ENCODE measurements at regions not wholly inside any gene's neighbourhood (a gene's known extent, or its start where the extent isn't known, plus 50 kb on each side); places are given as distances from the start of the nearest gene placed in this dataset.

DNA sequence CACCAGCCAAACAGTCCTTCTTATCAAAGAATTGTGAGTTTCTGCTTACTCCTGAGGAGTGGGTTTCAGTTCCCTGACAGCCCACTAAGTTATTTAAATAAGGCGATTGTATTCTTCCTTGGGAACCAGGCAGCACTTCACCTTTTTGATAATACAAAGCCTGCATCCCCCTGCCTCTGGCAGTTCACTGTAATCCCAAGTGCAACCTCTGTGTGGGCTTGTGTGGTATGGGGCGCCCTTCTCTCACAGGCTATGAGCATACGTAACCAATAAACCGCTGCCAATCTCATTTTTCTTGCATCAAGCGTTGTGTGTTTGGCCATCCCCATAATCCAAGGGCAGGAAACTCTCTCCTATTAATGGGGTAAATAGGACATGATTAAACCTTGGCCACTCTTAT, 1025.6 kb downstream of the NSUN3 start:
- H3K4me3 Mint-ChIP-seq (ENCODE audit: unreplicated experiment), result no peak overlapping the region
- no peaks in the 10 kb centered on the region for H3K27me3 Mint-ChIP-seq (ENCODE audit: low read depth)
- H3K27ac Mint-ChIP-seq (ENCODE audit: unreplicated experiment), result no peak overlapping the region
- H3K36me3 Mint-ChIP-seq (ENCODE audit: low read depth), result no peaks in the 10 kb centered on the region
- peaks cover 5% of the 10 kb centered on the region for H3K9me3 Mint-ChIP-seq (ENCODE audit: low read depth)
- no peaks in the 10 kb centered on the region for H3K4me1 Mint-ChIP-seq (ENCODE audit: low read depth)
- TF ChIP-seq, protein P1, sequence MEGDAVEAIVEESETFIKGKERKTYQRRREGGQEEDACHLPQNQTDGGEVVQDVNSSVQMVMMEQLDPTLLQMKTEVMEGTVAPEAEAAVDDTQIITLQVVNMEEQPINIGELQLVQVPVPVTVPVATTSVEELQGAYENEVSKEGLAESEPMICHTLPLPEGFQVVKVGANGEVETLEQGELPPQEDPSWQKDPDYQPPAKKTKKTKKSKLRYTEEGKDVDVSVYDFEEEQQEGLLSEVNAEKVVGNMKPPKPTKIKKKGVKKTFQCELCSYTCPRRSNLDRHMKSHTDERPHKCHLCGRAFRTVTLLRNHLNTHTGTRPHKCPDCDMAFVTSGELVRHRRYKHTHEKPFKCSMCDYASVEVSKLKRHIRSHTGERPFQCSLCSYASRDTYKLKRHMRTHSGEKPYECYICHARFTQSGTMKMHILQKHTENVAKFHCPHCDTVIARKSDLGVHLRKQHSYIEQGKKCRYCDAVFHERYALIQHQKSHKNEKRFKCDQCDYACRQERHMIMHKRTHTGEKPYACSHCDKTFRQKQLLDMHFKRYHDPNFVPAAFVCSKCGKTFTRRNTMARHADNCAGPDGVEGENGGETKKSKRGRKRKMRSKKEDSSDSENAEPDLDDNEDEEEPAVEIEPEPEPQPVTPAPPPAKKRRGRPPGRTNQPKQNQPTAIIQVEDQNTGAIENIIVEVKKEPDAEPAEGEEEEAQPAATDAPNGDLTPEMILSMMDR (IDR thresholded peaks at IDR 0.05), result no peak
- DNase-seq (ENCODE audit: low spot score), result no peak

DNA sequence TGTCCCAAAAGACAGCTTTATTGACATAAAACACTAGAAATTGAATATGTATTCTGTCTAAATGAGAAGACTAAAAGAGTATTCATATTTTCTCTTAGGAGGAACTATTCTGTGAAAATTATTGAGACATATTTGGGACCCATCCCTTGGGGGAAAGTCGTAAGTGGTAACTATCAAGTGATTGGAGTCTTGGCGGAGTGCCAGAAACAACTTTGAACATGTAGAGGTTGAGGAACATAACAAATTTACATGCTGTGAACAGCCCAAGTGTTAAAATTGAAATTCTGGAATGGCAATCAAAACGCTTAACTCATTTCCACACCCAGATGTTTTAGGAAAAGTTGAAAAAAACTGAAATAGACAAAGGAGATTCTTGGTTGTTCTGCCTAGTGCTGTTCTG, 1034.6 kb downstream of the NSUN3 start:
- peaks cover 3% of the 10 kb centered on the region for H3K4me1 Mint-ChIP-seq (ENCODE audit: low read depth)
- no peaks in the 10 kb centered on the region for H3K27me3 Mint-ChIP-seq (ENCODE audit: low read depth)
- peaks cover 14% of the 10 kb centered on the region for H3K9me3 Mint-ChIP-seq (ENCODE audit: low read depth)
- H3K4me3 Mint-ChIP-seq (ENCODE audit: unreplicated experiment), result no peak overlapping the region
- no peaks in the 10 kb centered on the region for H3K36me3 Mint-ChIP-seq (ENCODE audit: low read depth)
- no peak overlapping the region for H3K27ac Mint-ChIP-seq (ENCODE audit: unreplicated experiment)
- TF ChIP-seq, protein P1 (IDR thresholded peaks at IDR 0.05), result no peak
- no peak for DNase-seq (ENCODE audit: low spot score)

DNA sequence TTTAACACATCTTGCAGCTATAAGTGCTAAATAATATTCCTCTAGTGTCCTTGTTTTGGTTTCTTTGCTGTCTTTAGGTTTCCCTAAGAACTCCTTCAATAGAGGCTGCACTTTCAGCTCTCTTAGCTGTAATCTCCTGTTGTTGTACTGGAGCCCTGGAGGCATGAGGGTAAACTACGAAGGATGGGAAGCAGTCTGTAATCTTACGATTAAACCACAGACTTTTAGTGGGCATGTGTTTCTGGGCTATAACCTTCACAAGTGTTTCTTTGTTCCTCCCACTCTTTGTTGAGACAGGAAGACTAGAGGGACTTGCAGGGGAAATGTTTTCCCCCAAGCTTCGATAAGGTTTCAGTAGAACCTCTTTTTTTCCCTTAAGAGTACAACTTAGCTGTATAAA, 1058.1 kb downstream of the NSUN3 start:
- Mint-ChIP-seq H3K27me3 (ENCODE audit: low read depth) (no peaks in the 10 kb centered on the region), H3K27ac (ENCODE audit: unreplicated experiment) (no peak overlapping the region), H3K36me3 (ENCODE audit: low read depth) (no peaks in the 10 kb centered on the region), H3K4me3 (ENCODE audit: unreplicated experiment) (no peak overlapping the region), H3K9me3 (ENCODE audit: low read depth) (peaks cover 18% of the 10 kb centered on the region), H3K4me1 (ENCODE audit: low read depth) (no peaks in the 10 kb centered on the region)
- TF ChIP-seq, protein P1 (IDR thresholded peaks at IDR 0.05), result no peak
- DNase-seq (ENCODE audit: low spot score), result no peak

DNA sequence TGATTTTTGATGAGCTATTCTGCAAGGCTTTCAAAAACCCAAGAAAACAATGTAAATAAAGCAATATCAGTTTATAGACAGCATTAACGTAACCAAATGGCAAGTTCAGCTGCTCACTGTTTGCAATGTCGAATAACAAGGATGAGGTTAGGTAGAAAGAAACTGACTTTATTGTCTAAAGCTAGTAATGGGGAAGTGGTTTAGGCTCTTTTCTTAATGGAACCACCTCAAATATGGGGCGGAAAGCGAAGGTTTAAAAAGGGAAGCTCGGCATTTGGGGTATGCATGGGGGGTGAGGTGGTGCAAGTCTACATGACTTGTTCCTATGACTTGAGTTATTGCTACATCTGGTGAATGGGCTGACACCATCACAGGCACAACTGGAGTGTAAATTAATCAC, 1060.2 kb downstream of the NSUN3 start:
- DNase-seq (ENCODE audit: low spot score), result no peak
- Mint-ChIP-seq H3K4me3 (ENCODE audit: unreplicated experiment) (no peak overlapping the region), H3K27me3 (ENCODE audit: low read depth) (no peaks in the 10 kb centered on the region), H3K27ac (ENCODE audit: unreplicated experiment) (no peak overlapping the region), H3K36me3 (ENCODE audit: low read depth) (no peaks in the 10 kb centered on the region), H3K4me1 (ENCODE audit: low read depth) (no peaks in the 10 kb centered on the region), H3K9me3 (ENCODE audit: low read depth) (peaks cover 19% of the 10 kb centered on the region)
- TF ChIP-seq, protein P1 (IDR thresholded peaks at IDR 0.05), result no peak

DNA sequence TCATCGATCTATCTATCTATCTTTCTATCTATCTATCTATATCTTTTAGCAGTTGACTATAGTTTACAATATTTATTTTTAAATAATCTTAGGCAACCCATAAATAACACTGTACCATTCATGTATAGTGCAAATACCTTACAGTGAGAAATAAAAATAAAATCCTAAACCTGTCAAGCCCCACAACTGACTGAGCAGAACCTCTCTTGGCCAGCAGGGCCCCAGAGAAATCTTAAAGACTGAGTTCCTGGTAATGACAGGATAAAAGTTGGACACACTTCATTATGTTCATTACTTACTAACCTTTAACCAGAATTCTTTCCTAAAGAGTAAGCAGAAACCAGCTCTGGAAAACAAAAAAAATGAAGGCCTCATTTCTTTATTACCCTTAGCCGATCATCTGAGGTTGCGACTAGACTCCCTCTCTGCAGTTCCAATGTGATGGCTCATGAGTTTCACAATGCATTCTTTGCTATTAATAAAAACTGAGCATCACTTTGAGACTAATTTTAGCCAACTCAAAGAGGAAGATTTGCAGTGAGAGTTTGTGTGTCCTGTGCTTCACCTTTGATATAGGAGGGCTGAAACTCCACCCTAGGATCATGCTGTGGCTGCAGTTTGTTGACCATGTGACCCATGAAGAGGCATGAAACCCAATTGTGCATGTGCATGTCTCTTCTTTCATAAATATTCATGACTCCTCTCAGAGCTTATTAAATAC, 1072.0 kb downstream of the NSUN3 start:
- Mint-ChIP-seq H3K27me3 (ENCODE audit: low read depth) (no peaks in the 10 kb centered on the region), H3K36me3 (ENCODE audit: low read depth) (no peaks in the 10 kb centered on the region), H3K27ac (ENCODE audit: unreplicated experiment) (peak overlapping the region; percentile 41), H3K4me3 (ENCODE audit: unreplicated experiment) (no peak overlapping the region), H3K9me3 (ENCODE audit: low read depth) (no peaks in the 10 kb centered on the region), H3K4me1 (ENCODE audit: low read depth) (peaks cover 8% of the 10 kb centered on the region)
- TF ChIP-seq, protein P1 (IDR thresholded peaks at IDR 0.05), result peak; percentile 9
- DNase-seq (ENCODE audit: low spot score), result no peak

Data from chondrocyte (in vitro differentiated cells).